HCT116 (cell line): ENCODE measurements at regions not wholly inside any gene's neighbourhood (a gene's known extent, or its start where the extent isn't known, plus 50 kb on each side); places are given as distances from the start of the nearest gene placed in this dataset.

Experiments used
- ATAC-seq: fragments of 200-7000 bp; cut with Tn5 transposase; 2 replicates; pipeline ENCODE4 v1.9.1; 2020; ENCODE audit warnings: mild to moderate bottlenecking, moderate library complexity
- BruUV-seq: library from RNA; stranded (reverse); fragments of 400-500 nt; replicated peaks from 2 replicates; lab custom pipeline; 2021; lab: Mats Ljungman, UMichigan
- CTCF ChIA-PET: fragments of 300-600 bp; sonication (Branson Sonifier 250); formaldehyde crosslinking; loops from one replicate; lab custom pipeline; 2021; ENCODE audit warnings: antibody characterized with exemption; lab: Charles Lee
- POLR2A ChIA-PET: fragments of 300-600, 350-600 bp; sonication (Branson Sonifier 250); formaldehyde crosslinking; loops from one replicate; lab custom pipeline; 2021; ENCODE audit warnings: antibody characterized with exemption; lab: Charles Lee
- RAD21 ChIA-PET, 2 experiments: fragments of 300-600 bp; sonication (Branson Sonifier 250); formaldehyde crosslinking; loops; one replicate each; lab custom pipeline; 2023; ENCODE audit warnings: low total read pairs in 2 of 2; ENCODE audit not compliant: uncharacterized antibody in 2 of 2, unreplicated experiment in 2 of 2, low non-redundant PET in 1 of 2; lab: Charles Lee
- DNase-seq: peaks from one replicate; pipeline ENCODE4 v3.0.0-alpha.2; 2010; ENCODE audit warnings: low read depth, low spot score
- H2AFZ ChIP-seq: fragments of 200-600 bp; shearing (Covaris generic), sonication (generic); 2 replicates; pipeline ENCODE4 v1.6.1; 2017; ENCODE audit warnings: low read depth, mixed run types, mixed read lengths, antibody characterized with exemption, low read length; ENCODE audit not compliant: poor library complexity, severe bottlenecking
- H3K27ac ChIP-seq: 2 replicates; pipeline ENCODE4 v1.5.1; 2012; ENCODE audit warnings: low read depth, low read length
- H3K27me3 ChIP-seq: fragments of 200-600 bp; sonication (generic); 2 replicates; pipeline ENCODE4 v1.6.1; 2016; ENCODE audit warnings: mixed run types, low read length, mixed read lengths; ENCODE audit not compliant: insufficient read depth
- H3K36me3 ChIP-seq, 2 experiments: fragments of 200-500 bp in 1 of 2; fragments of 200-600 bp in 1 of 2; sonication (Bioruptor generic) in 1 of 2; sonication (generic) in 1 of 2; 2 replicates each; pipeline versions ENCODE4 v1.5.1 to v1.6.1; 2014 to 2016; ENCODE audit warnings: low read length in 2 of 2, inconsistent platforms in 1 of 2, mixed read lengths in 1 of 2, mixed run types in 1 of 2; ENCODE audit not compliant: insufficient read depth in 2 of 2, control insufficient read depth in 1 of 2
- H3K4me1 ChIP-seq, 2 experiments: fragments of 200-600 bp in 1 of 2; sonication (generic) in 1 of 2; 2 replicates each; pipeline versions ENCODE4 v1.5.1 to v1.6.1; 2012 to 2017; ENCODE audit warnings: low read length in 2 of 2, inconsistent platforms in 1 of 2, mild to moderate bottlenecking in 1 of 2, mixed read lengths in 1 of 2, mixed run types in 1 of 2, moderate library complexity in 1 of 2; ENCODE audit not compliant: insufficient read depth in 2 of 2, control insufficient read depth in 1 of 2
- H3K4me2 ChIP-seq: fragments of 200-600 bp; sonication (generic); 2 replicates; pipeline ENCODE4 v1.6.1; 2017; ENCODE audit warnings: mixed run types, low read length, mixed read lengths
- H3K4me3 ChIP-seq, 2 experiments: fragments of 200-600 bp in 1 of 2; sonication (generic) in 1 of 2; replicated peaks in 1 of 2; 2 replicates each; pipeline ENCODE4 v1.5.1; 2011 to 2016; ENCODE audit warnings: low read length in 2 of 2, control low read depth in 1 of 2, low read depth in 1 of 2, mild to moderate bottlenecking in 1 of 2, mixed read lengths in 1 of 2, mixed run types in 1 of 2
- H3K79me2 ChIP-seq: fragments of 200-600 bp; sonication (generic); 2 replicates; pipeline ENCODE4 v1.6.1; 2017; ENCODE audit warnings: mild to moderate bottlenecking, mixed run types, low read length, moderate library complexity, mixed read lengths; ENCODE audit not compliant: insufficient read depth
- H3K9ac ChIP-seq: fragments of 200-600 bp; sonication (generic); 2 replicates; pipeline ENCODE4 v1.6.1; 2016; ENCODE audit warnings: low read length, mixed read lengths
- H3K9me2 ChIP-seq: fragments of 200-600 bp; sonication (generic), shearing (Covaris generic); 2 replicates; pipeline ENCODE4 v1.6.1; 2017; ENCODE audit warnings: mixed run types, mild to moderate bottlenecking, moderate library complexity; ENCODE audit not compliant: insufficient read depth
- H3K9me3 ChIP-seq, 2 experiments: fragments of 200-500 bp in 1 of 2; fragments of 200-600 bp in 1 of 2; sonication (Bioruptor generic) in 1 of 2; sonication (generic) in 1 of 2; 2 replicates each; pipeline ENCODE4 v1.6.1; 2014 to 2017; ENCODE audit warnings: low read length in 2 of 2, mixed read lengths in 2 of 2, inconsistent platforms in 1 of 2, low read depth in 1 of 2, mild to moderate bottlenecking in 1 of 2, mixed run types in 1 of 2, moderate library complexity in 1 of 2; ENCODE audit not compliant: control insufficient read depth in 1 of 2, insufficient read depth in 1 of 2
- H4K20me1 ChIP-seq: fragments of 200-600 bp; sonication (generic), shearing (Covaris generic); 2 replicates; pipeline ENCODE4 v1.6.1; 2017; ENCODE audit warnings: mixed run types, mild to moderate bottlenecking, moderate library complexity; ENCODE audit not compliant: insufficient read depth
- ATF3 ChIP-seq: IDR thresholded peaks from 2 replicates; pipeline ENCODE4 v1.6.1; 2012
- CBX3 ChIP-seq: IDR thresholded peaks from 2 replicates; pipeline ENCODE4 v1.6.1; 2012; ENCODE audit warnings: low read depth
- CEBPB ChIP-seq: IDR thresholded peaks from 2 replicates; pipeline ENCODE4 v1.6.1; 2012; ENCODE audit warnings: low read depth
- EGR1 ChIP-seq: IDR thresholded peaks from 2 replicates; pipeline ENCODE4 v1.6.1; 2012; ENCODE audit warnings: low read depth
- ELF1 ChIP-seq: IDR thresholded peaks from 2 replicates; pipeline ENCODE4 v1.6.1; 2012; ENCODE audit warnings: low read depth, borderline replicate concordance
- EZH2 ChIP-seq: fragments of 200-600 bp; sonication (generic); IDR thresholded peaks from 2 replicates; pipeline ENCODE4 v1.6.1; 2017; ENCODE audit warnings: antibody characterized with exemption, mixed run types
- FOSL1 ChIP-seq: IDR thresholded peaks from 2 replicates; pipeline ENCODE4 v1.6.1; 2012; ENCODE audit warnings: low read depth
- JUND ChIP-seq: IDR thresholded peaks from 2 replicates; pipeline ENCODE4 v1.6.1; 2012
- POLR2A ChIP-seq: IDR thresholded peaks from 2 replicates; pipeline ENCODE4 v1.7.0; 2011; ENCODE audit warnings: borderline replicate concordance; ENCODE audit not compliant: insufficient read depth, insufficient read length; ENCODE audit errors: extremely low read depth
- RAD21 ChIP-seq: IDR thresholded peaks from 2 replicates; pipeline ENCODE4 v1.6.1; 2012; ENCODE audit warnings: low read depth, mild to moderate bottlenecking
- REST ChIP-seq: IDR thresholded peaks from 2 replicates; pipeline ENCODE4 v1.6.1; 2012; ENCODE audit warnings: low read depth
- SIN3A ChIP-seq: IDR thresholded peaks from 2 replicates; pipeline ENCODE4 v1.6.1; 2012; ENCODE audit warnings: low read depth
- SRF ChIP-seq: IDR thresholded peaks from 2 replicates; pipeline ENCODE4 v1.6.1; 2012; ENCODE audit warnings: low read depth
- TCF7L2 ChIP-seq: IDR thresholded peaks from 2 replicates; pipeline ENCODE4 v1.7.0; 2011; ENCODE audit warnings: borderline replicate concordance, inconsistent platforms; ENCODE audit not compliant: insufficient read depth, insufficient read length; ENCODE audit errors: extremely low read depth
- YY1 ChIP-seq: IDR thresholded peaks from 2 replicates; pipeline ENCODE4 v1.6.1; 2011; ENCODE audit warnings: low read length, low read depth, moderate library complexity, mild to moderate bottlenecking; ENCODE audit not compliant: insufficient replicate concordance; ENCODE audit errors: extremely low read depth
- ZFX ChIP-seq: fragments of 450-650 bp; IDR thresholded peaks from 2 replicates; pipeline ENCODE4 v1.6.1; 2017
- ZNF274 ChIP-seq: fragments of 200-500 bp; sonication (Bioruptor generic); IDR thresholded peaks from 2 replicates; pipeline ENCODE4 v1.6.1; 2014; ENCODE audit warnings: mild to moderate bottlenecking, low read depth, low read length, inconsistent platforms
- intact Hi-C: fragments of 100-400 bp; cut with micrococcal nuclease; formaldehyde crosslinking; loops from 2 replicates; pipeline ENCODE4 v1.10.0; 2022

- TF ChIP-seq SIN3A (no peak), JUND (no peak), POLR2A (no peak), SRF (no peak), RAD21 (no peak), EGR1 (no peak), FOSL1 (no peak), CBX3 (no peak), TCF7L2 (no peak), ZNF274 (no peak), YY1 (no peak), EZH2 (no peak), ELF1 (no peak), ATF3 (no peak), ZFX (no peak), CEBPB (no peak), REST (no peak)
- no peak overlapping the region for H2AFZ ChIP-seq
- CTCF ChIA-PET, result no interaction called here
Measured at GRCh38 chr5:31137676-31138075, 55.8 kb upstream of the CDH6 start.

More at GRCh38 chr5:31137676-31138075, 55.8 kb upstream of the CDH6 start:
- Histone ChIP-seq H4K20me1 (no peaks in the 10 kb centered on the region), H3K4me3 (no peak overlapping the region), H3K4me1 (no peaks in the 10 kb centered on the region), H3K79me2 (no peaks in the 10 kb centered on the region), H3K9me3 (peaks cover 4 to 23% of the 10 kb centered on the region in 2 experiments; a peak in 2 of 4 replicates), H3K27ac (no peak overlapping the region), H3K9me2 (no peaks in the 10 kb centered on the region), H3K9ac (no peak overlapping the region), H3K4me2 (no peak overlapping the region), H3K36me3 (no peaks in the 10 kb centered on the region), H3K27me3 (no peaks in the 10 kb centered on the region)
- ChIA-PET POLR2A (no interaction called here), RAD21 (no interaction called here)
- intact Hi-C loops, result no loop called here
- ATAC-seq (no peak), DNase-seq (no peak)
- BruUV-seq, result no TSS peak
